Caco-2 (cell line): ENCODE measurements at regions not wholly inside any gene's neighbourhood (a gene's known extent, or its start where the extent isn't known, plus 50 kb on each side); places are given as distances from the start of the nearest gene placed in this dataset.
A peak's percentile ranks its signal among the peaks of the same experiment; 100 is the strongest.

Experiments
- BruUV-seq: library from RNA; stranded (reverse); fragments of 400-500 nt; replicated peaks from 2 replicates; lab custom pipeline; 2021; lab: Mats Ljungman, UMichigan
- CTCF ChIA-PET: fragments of 300-600 bp; sonication (Branson Sonifier 250); formaldehyde crosslinking; loops from one replicate; lab custom pipeline; 2022; ENCODE audit warnings: antibody characterized with exemption; lab: Charles Lee
- POLR2A ChIA-PET: fragments of 300-600 bp; sonication (Branson Sonifier 250); formaldehyde crosslinking; loops from one replicate; lab custom pipeline; 2022; ENCODE audit warnings: antibody characterized with exemption; lab: Charles Lee
- DNase-seq, 2 experiments: peaks; one replicate each; pipeline versions ENCODE4 v3.0.0 to v3.0.0-alpha.2; 2020 to 2022
- H3K27me3 ChIP-seq: replicated peaks from 2 replicates; pipeline ENCODE4 v1.6.0; 2011; ENCODE audit warnings: low read length; ENCODE audit not compliant: control insufficient read depth, insufficient read depth
- H3K36me3 ChIP-seq: 2 replicates; pipeline ENCODE4 v1.5.1; 2011; ENCODE audit warnings: low read length; ENCODE audit not compliant: control insufficient read depth, insufficient read depth
- H3K4me1 ChIP-seq: fragments of 250-450 bp; sonication (Bioruptor Pico); 2 replicates; pipeline ENCODE4 v1.5.1; 2020; ENCODE audit warnings: mild to moderate bottlenecking
- H3K4me3 ChIP-seq: 2 replicates; pipeline ENCODE4 v1.5.1; 2011; ENCODE audit warnings: low read depth, mild to moderate bottlenecking, control low read depth, low read length
- H3K9me3 ChIP-seq: fragments of 250-450 bp; sonication (Bioruptor Pico); 2 replicates; pipeline ENCODE4 v1.5.1; 2020; ENCODE audit warnings: mild to moderate bottlenecking, moderate library complexity
- H3K27ac Mint-ChIP-seq: one replicate; pipeline ENCODE4 v1.8.0; 2022; ENCODE audit warnings: mixed read lengths; ENCODE audit not compliant: unreplicated experiment
- H3K27me3 Mint-ChIP-seq: one replicate; pipeline ENCODE4 v1.8.0; 2022; ENCODE audit warnings: mixed read lengths; ENCODE audit not compliant: insufficient read depth, unreplicated experiment
- H3K36me3 Mint-ChIP-seq: one replicate; pipeline ENCODE4 v1.8.0; 2022; ENCODE audit warnings: mild to moderate bottlenecking, mixed read lengths; ENCODE audit not compliant: insufficient read depth, unreplicated experiment
- H3K4me1 Mint-ChIP-seq: one replicate; pipeline ENCODE4 v1.8.0; 2022; ENCODE audit warnings: low read depth, mixed read lengths; ENCODE audit not compliant: unreplicated experiment
- H3K4me3 Mint-ChIP-seq: one replicate; pipeline ENCODE4 v1.8.0; 2022; ENCODE audit warnings: mild to moderate bottlenecking, moderate library complexity, mixed read lengths; ENCODE audit not compliant: unreplicated experiment
- H3K9me3 Mint-ChIP-seq: one replicate; pipeline ENCODE4 v1.8.0; 2022; ENCODE audit warnings: mixed read lengths; ENCODE audit not compliant: unreplicated experiment
- intact Hi-C: fragments of 100-400 bp; cut with micrococcal nuclease; formaldehyde crosslinking; loops from one replicate; pipeline ENCODE4 v1.10.0; 2022; ENCODE audit not compliant: unreplicated experiment
- TF ChIP-seq, protein P1 (sequence below), 2 experiments: fragments of 200-600 bp in 1 of 2; IDR thresholded peaks; 1 replicate in 1 of 2; 2 replicates in 1 of 2; pipeline versions ENCODE4 v1.5.1 to v1.8.0; 2011 to 2022; ENCODE audit warnings: antibody characterized with exemption in 1 of 2, control low read depth in 1 of 2, inconsistent platforms in 1 of 2, low read depth in 1 of 2, low read length in 1 of 2, mild to moderate bottlenecking in 1 of 2, moderate library complexity in 1 of 2; ENCODE audit not compliant: insufficient read depth in 1 of 2, severe bottlenecking in 1 of 2, unreplicated experiment in 1 of 2

DNA sequence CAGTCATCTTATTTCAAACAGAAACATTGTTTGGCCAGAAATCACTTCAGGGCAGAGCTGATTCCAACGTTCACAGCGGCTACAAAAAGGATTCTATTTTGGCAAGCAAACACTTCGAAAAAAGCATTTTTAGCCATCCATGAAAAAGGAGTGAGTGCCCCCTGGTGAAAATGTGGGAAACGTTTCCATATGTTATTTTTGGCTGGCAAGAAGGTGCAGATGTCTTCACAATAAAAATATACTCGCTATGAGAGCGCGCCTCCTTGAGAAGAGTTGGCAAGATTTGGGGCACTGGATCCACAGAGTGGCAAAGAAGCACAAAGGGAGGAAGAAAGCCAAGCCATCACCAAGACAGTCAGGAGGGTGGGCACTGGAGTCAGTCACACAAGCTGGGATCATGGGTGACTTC is 191.1 kb downstream of the CHD9NB start:
- H3K4me1 Mint-ChIP-seq, result no peaks in the 10 kb centered on the region
- CTCF ChIA-PET, result interaction anchor here (1.1 to 3.9 kb wide), 4 partner anchors 153 to 792 kb away, joined by 3 to 25 read pairs (median 5); no protein-coding TSS in a partner anchor
- no peaks in the 10 kb centered on the region for H3K36me3 Mint-ChIP-seq
- Histone ChIP-seq H3K4me1 (no peaks in the 10 kb centered on the region), H3K9me3 (no peaks in the 10 kb centered on the region), H3K36me3 (no peaks in the 10 kb centered on the region), H3K4me3 (no peak overlapping the region), H3K27me3 (no peaks in the 10 kb centered on the region)
- no peaks in the 10 kb centered on the region for H3K9me3 Mint-ChIP-seq
- DNase-seq, result peak in 1 of 2 experiments; percentile 40
- peaks cover 13% of the 10 kb centered on the region for H3K27me3 Mint-ChIP-seq
- no peak overlapping the region for H3K4me3 Mint-ChIP-seq
- intact Hi-C loops, result loop anchor here (1.0 kb wide), 5 partner anchors 161 to 793 kb away; no protein-coding TSS in a partner anchor
- BruUV-seq, result no TSS peak
- TF ChIP-seq, protein P1, sequence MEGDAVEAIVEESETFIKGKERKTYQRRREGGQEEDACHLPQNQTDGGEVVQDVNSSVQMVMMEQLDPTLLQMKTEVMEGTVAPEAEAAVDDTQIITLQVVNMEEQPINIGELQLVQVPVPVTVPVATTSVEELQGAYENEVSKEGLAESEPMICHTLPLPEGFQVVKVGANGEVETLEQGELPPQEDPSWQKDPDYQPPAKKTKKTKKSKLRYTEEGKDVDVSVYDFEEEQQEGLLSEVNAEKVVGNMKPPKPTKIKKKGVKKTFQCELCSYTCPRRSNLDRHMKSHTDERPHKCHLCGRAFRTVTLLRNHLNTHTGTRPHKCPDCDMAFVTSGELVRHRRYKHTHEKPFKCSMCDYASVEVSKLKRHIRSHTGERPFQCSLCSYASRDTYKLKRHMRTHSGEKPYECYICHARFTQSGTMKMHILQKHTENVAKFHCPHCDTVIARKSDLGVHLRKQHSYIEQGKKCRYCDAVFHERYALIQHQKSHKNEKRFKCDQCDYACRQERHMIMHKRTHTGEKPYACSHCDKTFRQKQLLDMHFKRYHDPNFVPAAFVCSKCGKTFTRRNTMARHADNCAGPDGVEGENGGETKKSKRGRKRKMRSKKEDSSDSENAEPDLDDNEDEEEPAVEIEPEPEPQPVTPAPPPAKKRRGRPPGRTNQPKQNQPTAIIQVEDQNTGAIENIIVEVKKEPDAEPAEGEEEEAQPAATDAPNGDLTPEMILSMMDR (IDR thresholded peaks at IDR 0.05; ENCODE audit: insufficient read depth in 1 of 2, low read depth in 1 of 2, low read length in 1 of 2, severe bottlenecking in 1 of 2, unreplicated experiment in 1 of 2), result peak; percentile 50 to 70
- POLR2A ChIA-PET, result no interaction called here
- no peak overlapping the region for H3K27ac Mint-ChIP-seq

DNA sequence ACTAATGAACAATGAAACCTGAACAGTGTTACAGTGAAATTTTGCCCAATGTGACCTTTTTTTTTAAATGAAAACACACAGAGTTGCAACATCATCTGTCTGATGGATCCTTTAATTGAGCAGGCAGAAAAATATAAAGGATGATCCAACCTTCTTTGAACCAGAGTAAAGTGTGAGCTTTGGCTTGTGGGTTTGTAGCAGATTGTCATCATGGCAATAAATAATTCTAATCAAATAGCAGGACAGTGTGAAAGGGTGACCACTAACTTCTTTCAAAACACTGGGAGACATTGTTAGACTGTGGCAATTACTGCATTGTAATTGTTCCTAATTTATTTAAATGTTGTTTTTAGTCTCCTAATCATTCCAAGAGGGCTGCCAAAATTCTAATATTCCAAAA is 197.2 kb downstream of the CHD9NB start:
- intact Hi-C loops, result no loop called here

GRCh38 chr16:52852978-52853377 is 199.7 kb downstream of the CHD9NB start:
- BruUV-seq, result no TSS peak

More for the DNA sequence above, 197.2 kb downstream of the CHD9NB start:
- Histone ChIP-seq H3K4me1 (no peaks in the 10 kb centered on the region), H3K9me3 (peaks cover 24% of the 10 kb centered on the region), H3K27me3 (no peaks in the 10 kb centered on the region), H3K36me3 (no peaks in the 10 kb centered on the region), H3K4me3 (no peak overlapping the region)
- Mint-ChIP-seq H3K27ac (no peak overlapping the region), H3K4me1 (no peaks in the 10 kb centered on the region), H3K36me3 (no peaks in the 10 kb centered on the region), H3K27me3 (no peaks in the 10 kb centered on the region), H3K4me3 (no peak overlapping the region), H3K9me3 (peaks cover 18% of the 10 kb centered on the region)
- BruUV-seq, result no TSS peak
- no peak for DNase-seq
- ChIA-PET CTCF (no interaction called here), POLR2A (no interaction called here)
- TF ChIP-seq, protein P1 (IDR thresholded peaks at IDR 0.05; ENCODE audit: insufficient read depth in 1 of 2, low read depth in 1 of 2, low read length in 1 of 2, severe bottlenecking in 1 of 2, unreplicated experiment in 1 of 2), result no peak

More at GRCh38 chr16:52852978-52853377, 199.7 kb downstream of the CHD9NB start:
- DNase-seq, result no peak
- ChIA-PET CTCF (interaction anchor here (0.6 kb wide), 1 partner anchor 33 kb away, joined by 3 read pairs; no protein-coding TSS in a partner anchor), POLR2A (no interaction called here)
- Mint-ChIP-seq H3K27me3 (no peaks in the 10 kb centered on the region), H3K4me3 (no peak overlapping the region), H3K9me3 (peaks cover 28% of the 10 kb centered on the region), H3K27ac (no peak overlapping the region), H3K4me1 (no peaks in the 10 kb centered on the region), H3K36me3 (no peaks in the 10 kb centered on the region)
- H3K4me1 ChIP-seq, result no peaks in the 10 kb centered on the region
- no peaks in the 10 kb centered on the region for H3K27me3 ChIP-seq
- intact Hi-C loops, result no loop called here
- H3K9me3 ChIP-seq, result peaks cover 24% of the 10 kb centered on the region
- no peaks in the 10 kb centered on the region for H3K36me3 ChIP-seq
- H3K4me3 ChIP-seq, result no peak overlapping the region
- TF ChIP-seq, protein P1 (IDR thresholded peaks at IDR 0.05; ENCODE audit: insufficient read depth in 1 of 2, low read depth in 1 of 2, low read length in 1 of 2, severe bottlenecking in 1 of 2, unreplicated experiment in 1 of 2), result no peak
